ENCODE measurements at regions not wholly inside any gene's neighbourhood (a gene's known extent, or its start where the extent isn't known, plus 50 kb on each side); places are given as distances from the start of the nearest gene placed in this dataset.

DNA sequence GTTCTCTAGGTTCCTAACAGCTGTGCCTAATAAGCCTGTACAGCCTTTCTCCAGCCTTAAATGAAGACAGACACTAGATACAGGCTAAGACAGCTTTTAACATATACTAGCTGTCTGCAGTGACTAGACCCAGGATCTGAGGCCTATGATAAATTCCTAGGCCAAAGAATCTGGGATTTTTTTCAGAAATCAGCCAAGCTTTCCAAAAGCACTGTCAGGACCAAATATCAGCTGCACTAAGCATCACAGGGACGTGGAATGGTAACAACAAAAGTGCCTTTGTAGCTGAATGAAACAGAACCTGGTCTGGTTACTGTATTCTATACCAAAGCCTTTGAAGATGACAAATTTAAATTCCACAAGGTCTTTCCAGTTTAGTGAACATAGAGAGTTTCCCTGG, 77.9 kb upstream of the DOCK9 start:
- no peak for DNase-seq

DNA sequence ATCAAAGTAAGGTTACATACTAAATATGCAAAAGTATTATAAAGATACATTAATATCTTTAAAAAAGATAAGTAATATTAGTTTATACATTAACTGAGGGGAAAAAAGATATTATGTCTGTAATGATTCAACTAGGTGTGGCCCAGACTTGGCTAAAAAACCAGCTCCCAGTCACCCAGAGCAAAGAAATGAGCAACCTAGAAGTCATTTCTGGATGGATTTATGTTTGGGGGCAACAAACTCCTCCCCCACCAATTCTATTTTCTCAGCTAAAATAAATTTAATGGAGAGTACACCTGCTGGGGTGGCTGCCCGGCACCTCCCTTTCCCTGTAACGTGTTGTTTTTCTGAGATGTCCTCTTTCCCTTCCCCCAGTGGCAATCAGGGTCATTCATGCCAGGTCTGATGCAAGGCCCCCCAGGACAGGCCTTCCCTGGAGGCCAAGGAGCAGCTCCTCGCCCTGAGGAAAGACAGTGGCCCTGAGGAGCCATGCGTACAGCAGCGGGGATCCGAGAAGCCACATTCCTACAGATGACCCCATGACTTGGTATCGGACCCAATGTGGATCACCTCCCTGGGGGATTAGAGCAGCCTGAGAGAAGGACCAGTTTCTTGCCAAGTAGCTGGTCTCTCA, 78.6 kb upstream of the DOCK9 start:
- DNase-seq = no peak

DNA sequence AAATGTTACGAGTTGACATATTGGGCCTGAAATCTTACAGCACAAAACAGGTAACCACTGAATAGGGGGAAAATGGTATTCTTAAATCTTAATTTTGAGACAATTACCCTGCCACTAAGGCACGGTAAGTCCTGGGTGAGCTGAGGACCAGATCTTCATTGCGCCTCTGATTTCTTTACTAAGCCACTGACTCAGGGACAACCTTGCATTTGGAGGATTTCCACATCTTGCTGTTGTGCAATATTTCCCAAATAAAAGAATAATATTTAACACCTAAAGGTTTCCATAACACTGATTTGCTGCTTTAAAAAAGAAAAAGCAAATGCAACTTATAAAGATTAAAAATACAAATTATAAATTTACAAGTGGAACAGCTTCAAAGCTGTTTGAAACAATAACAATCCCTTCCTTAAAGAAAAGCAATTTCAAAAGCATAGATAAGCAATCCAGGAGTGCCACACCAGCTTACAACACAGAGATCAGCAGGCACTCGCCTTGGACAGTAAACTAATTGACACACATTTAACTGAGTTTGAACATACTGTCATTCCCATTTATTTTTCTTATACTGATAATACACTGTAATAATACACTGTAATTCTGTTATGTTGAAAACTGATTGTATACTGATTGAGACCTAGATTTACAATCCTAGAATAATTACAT, 79.6 kb upstream of the DOCK9 start:
- peak in 1 of 3 donors; percentile 25 for DNase-seq

DNA sequence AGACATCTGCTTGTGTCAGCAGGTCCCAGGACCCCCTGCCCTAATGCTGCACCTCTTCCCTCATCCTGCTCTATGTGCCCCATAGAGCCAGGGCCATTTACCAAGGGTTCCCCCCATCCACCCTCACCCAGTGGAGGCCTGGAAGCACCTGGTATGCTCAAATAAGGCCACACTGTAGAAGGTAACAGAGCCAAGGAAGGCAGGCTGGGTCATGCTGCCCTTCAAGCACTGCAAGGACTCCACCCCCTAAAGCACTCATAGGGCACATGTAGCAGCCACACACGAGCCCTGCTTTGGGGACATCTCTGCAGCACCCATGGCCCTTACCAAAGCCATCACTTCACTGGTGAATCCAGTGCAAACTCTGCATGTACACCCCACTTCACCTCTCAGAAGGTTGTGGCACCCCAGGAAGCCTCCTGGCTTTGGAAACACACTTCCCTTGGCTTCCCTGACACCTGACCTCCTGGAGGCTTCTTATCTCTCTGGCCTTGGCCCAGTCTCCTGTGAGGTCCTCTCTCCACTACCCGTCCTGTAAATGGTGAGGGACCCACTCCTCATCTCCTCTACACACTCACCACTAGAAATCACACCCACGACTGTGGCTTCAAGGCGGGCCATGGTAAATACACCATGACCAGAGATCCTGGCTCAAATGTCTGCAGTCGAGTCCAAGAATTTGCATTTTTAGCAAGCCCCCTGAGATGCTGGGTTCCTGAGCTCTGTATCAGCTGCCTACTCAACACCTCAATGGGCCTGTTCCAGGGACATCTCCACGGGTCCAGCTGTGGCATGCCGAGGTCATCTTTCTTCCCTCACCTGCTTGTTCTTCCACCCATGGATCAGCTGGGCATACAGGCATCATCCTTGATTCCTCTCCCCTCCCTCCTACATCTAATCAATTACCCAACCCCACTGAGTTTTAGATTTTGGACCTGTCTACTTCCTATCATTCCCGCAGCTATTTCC, 80.9 kb upstream of the DOCK9 start:
- DNase-seq = no peak

GRCh38 chr13:99059498-99060075, 81.7 kb upstream of the DOCK9 start:
- no peak for DNase-seq

- no peak for DNase-seq
These were observed 83.5 kb upstream of the DOCK9 start for GRCh38 chr13:99061411-99061810.

DNA sequence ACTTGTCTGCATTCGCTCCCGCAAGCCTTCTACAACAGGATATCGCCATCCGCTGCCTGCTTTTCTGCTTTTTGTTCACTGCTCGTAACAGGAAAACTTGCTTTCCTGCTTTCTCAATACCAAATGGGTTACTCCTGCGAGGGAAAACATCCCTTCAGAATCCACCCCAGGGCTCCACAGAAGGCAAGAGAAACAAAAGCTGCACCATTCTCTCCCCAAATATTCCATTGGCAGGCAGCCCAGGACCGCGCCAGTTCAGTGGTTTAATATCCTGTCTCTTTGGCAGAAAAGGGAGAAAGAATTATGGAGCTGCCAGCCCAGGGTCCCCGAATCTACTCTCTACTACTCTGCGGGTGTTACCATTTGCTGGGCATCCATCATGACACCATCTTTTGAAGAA, 84.7 kb upstream of the DOCK9 start:
- no peak for DNase-seq

- DNase-seq = no peak
These were observed 85.3 kb upstream of the DOCK9 start for GRCh38 chr13:99063178-99063577.

DNA sequence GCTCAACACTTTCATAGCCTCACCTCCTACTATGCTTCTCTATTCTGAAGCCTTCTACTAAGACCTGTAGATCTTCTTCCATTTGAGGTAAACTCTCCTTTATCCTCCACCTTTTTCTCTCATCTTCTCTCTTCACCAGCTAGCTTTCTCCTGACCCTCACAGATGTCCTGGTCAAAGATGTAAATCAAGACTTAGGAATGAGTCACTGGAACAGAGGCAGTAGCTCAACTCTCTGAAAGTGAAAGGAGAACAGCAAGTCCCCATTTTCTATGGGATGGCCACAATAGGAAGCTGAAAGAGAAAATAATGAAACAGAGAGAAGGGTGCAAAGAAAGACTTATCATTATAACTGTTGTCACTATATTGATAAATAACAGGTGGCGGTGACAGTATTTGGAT, 86.1 kb upstream of the DOCK9 start:
- peak; percentile 40 to 67 (median 60) for DNase-seq

GRCh38 chr13:99064624-99065234, 86.9 kb upstream of the DOCK9 start:
- no peak for DNase-seq

DNA sequence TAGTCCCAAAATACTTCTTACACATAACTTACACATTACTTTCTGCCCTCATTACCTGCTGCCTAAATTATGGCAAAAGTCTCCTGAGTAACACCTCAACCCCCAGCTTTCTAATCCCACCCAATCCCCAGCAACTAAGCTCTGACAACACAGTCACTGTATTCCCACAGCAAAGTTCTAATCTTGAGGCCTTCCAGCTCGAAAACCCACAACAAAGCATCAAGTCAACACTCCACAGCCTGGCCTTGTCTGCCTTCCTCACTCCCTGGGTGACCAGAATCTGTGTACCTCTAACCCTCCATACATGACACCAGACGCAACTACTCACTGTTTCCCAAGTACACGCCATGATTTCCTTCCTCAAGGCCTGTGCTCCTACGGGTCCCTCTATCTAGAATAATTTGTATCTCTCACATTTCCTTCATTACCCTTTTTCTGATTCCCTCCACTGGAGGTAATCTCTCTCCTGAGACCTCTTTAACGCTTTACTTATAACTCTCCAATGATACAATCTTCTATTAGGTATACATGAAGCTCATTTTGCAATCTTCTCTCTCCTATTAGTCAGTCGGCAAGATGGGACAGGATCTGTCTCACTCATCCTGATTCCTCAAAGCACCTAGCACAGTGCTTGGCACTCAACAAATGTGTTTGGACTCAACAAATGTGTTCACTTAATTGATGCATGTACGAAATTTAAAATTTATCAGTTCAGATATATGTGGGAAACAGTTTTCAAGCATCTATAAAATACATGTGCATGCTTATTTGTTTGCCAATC, 87.6 kb upstream of the DOCK9 start:
- no peak for DNase-seq

- DNase-seq = peak in 1 of 3 donors; percentile 29
These were observed 88.4 kb upstream of the DOCK9 start for GRCh38 chr13:99066219-99066618.

GRCh38 chr13:99067159-99067985, 89.5 kb upstream of the DOCK9 start:
- no peak for DNase-seq

- DNase-seq = no peak
These were observed 93.3 kb upstream of the DOCK9 start for GRCh38 chr13:99071211-99071610.

GRCh38 chr13:99071666-99072065, 93.8 kb upstream of the DOCK9 start:
- no peak for DNase-seq

- no peak for DNase-seq
These were observed 94.5 kb upstream of the DOCK9 start for GRCh38 chr13:99072356-99072755.

DNA sequence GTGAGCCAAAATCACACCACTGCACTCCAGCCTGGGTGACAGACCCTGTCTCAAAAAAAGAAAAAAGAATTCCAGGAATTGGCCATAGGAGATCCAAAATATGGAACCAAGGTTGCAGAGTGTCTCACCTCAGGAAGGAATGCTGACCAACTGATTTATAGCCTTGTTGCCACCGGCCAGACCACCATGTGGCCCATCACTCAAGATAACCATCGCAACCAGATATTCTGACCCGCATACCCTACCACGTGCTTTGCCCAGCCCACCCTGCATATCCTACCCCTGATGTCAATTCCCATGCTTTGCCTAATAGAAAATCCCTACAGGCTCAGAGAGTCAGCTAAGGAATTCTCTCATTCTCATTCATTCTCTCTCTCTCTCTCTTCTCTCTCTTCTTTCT, 95.1 kb upstream of the DOCK9 start:
- no peak for DNase-seq

- no peak for DNase-seq
These were observed 96.8 kb upstream of the DOCK9 start for GRCh38 chr13:99074693-99075092.

- no peak for DNase-seq
These were observed 97.7 kb upstream of the DOCK9 start for GRCh38 chr13:99075268-99076191.

All from suppressor macrophage treated with lipopolysaccharide for 1 hour (primary cell).